Neuronal stem cell (in vitro differentiated cells): ENCODE measurements at regions not wholly inside any gene's neighbourhood (a gene's known extent, or its start where the extent isn't known, plus 50 kb on each side); places are given as distances from the start of the nearest gene placed in this dataset.

Source experiments
- DNase-seq: peaks from one replicate; pipeline ENCODE4 v3.0.0-alpha.2; 2013; ENCODE audit warnings: low spot score
- H2AFZ ChIP-seq: one replicate; pipeline ENCODE4 v1.6.1; 2013; ENCODE audit warnings: mild to moderate bottlenecking, low read length, inconsistent platforms
- H2AK5ac ChIP-seq: 2 replicates; pipeline ENCODE4 v1.6.1; 2013; ENCODE audit warnings: low read depth, mild to moderate bottlenecking, inconsistent platforms, low read length, moderate library complexity, mixed read lengths
- H2BK120ac ChIP-seq: 2 replicates; pipeline ENCODE4 v1.6.1; 2013; ENCODE audit warnings: low read depth, mild to moderate bottlenecking, inconsistent platforms, low read length, moderate library complexity, mixed read lengths
- H2BK12ac ChIP-seq: one replicate; pipeline ENCODE4 v1.6.1; 2013; ENCODE audit warnings: low read length, inconsistent platforms
- H2BK15ac ChIP-seq: 2 replicates; pipeline ENCODE4 v1.6.1; 2013; ENCODE audit warnings: mild to moderate bottlenecking, low read length, inconsistent platforms, mixed read lengths
- H2BK5ac ChIP-seq: one replicate; pipeline ENCODE4 v1.6.1; 2013; ENCODE audit warnings: inconsistent platforms, mild to moderate bottlenecking, low read length, moderate library complexity
- H3K14ac ChIP-seq: one replicate; pipeline ENCODE4 v1.6.1; 2013; ENCODE audit warnings: low read length, inconsistent platforms
- H3K18ac ChIP-seq: 2 replicates; pipeline ENCODE4 v1.6.1; 2013; ENCODE audit warnings: low read length, inconsistent platforms
- H3K23ac ChIP-seq: 2 replicates; pipeline ENCODE4 v1.6.1; 2013; ENCODE audit warnings: low read depth, mild to moderate bottlenecking, mixed read lengths, low read length, inconsistent platforms; ENCODE audit not compliant: poor library complexity
- H3K27ac ChIP-seq: replicated peaks from 3 replicates; pipeline ENCODE4 v1.5.1; 2013; ENCODE audit warnings: low read length, inconsistent platforms
- H3K27me3 ChIP-seq, 3 experiments: 2 replicates each; pipeline ENCODE4 v1.6.1; 2013; ENCODE audit warnings: low read length in 3 of 3, mild to moderate bottlenecking in 2 of 3, inconsistent platforms in 1 of 3, low read depth in 1 of 3, mixed read lengths in 1 of 3, moderate library complexity in 1 of 3; ENCODE audit not compliant: control insufficient read depth in 3 of 3, insufficient read depth in 3 of 3
- H3K36me3 ChIP-seq, 2 donors: replicated peaks in 1 of 2; 2 replicates each; pipeline ENCODE4 v1.6.1; 2013; ENCODE audit warnings: low read length in 2 of 2; ENCODE audit not compliant: control insufficient read depth in 2 of 2, insufficient read depth in 2 of 2
- H3K4ac ChIP-seq: 2 replicates; pipeline ENCODE4 v1.6.1; 2013; ENCODE audit warnings: inconsistent platforms, mild to moderate bottlenecking, low read length, moderate library complexity
- H3K4me1 ChIP-seq, 2 donors: 1 replicate in 1 of 2; 2 replicates in 1 of 2; pipeline ENCODE4 v1.6.1; 2013; ENCODE audit warnings: low read length in 2 of 2, low read depth in 1 of 2; ENCODE audit not compliant: control insufficient read depth in 2 of 2, insufficient read depth in 1 of 2
- H3K4me2 ChIP-seq: one replicate; pipeline ENCODE4 v1.6.1; 2013; ENCODE audit warnings: mild to moderate bottlenecking, low read length, inconsistent platforms; ENCODE audit not compliant: insufficient read depth, poor library complexity, severe bottlenecking
- H3K4me3 ChIP-seq, 2 donors: 2 replicates each; pipeline ENCODE4 v1.5.1; 2013; ENCODE audit warnings: low read length in 2 of 2, mild to moderate bottlenecking in 2 of 2, inconsistent platforms in 1 of 2, moderate library complexity in 1 of 2
- H3K79me1 ChIP-seq: one replicate; pipeline ENCODE4 v1.6.1; 2013; ENCODE audit warnings: low read depth, mild to moderate bottlenecking, inconsistent platforms, low read length, moderate library complexity
- H3K9ac ChIP-seq: one replicate; pipeline ENCODE4 v1.6.1; 2013; ENCODE audit warnings: mild to moderate bottlenecking, low read depth, low read length, inconsistent platforms; ENCODE audit not compliant: poor library complexity
- H3K9me3 ChIP-seq, 2 donors: replicated peaks in 1 of 2; 2 replicates each; pipeline versions ENCODE3 to v1.6.1; 2013; ENCODE audit warnings: low read length in 2 of 2, mild to moderate bottlenecking in 2 of 2, inconsistent platforms in 1 of 2, low read depth in 1 of 2, mixed read lengths in 1 of 2, moderate library complexity in 1 of 2; ENCODE audit not compliant: control insufficient read depth in 2 of 2, insufficient read depth in 1 of 2
- H4K8ac ChIP-seq: one replicate; pipeline ENCODE4 v1.6.1; 2013; ENCODE audit warnings: low read depth, mild to moderate bottlenecking, inconsistent platforms, low read length, moderate library complexity
- H4K91ac ChIP-seq: one replicate; pipeline ENCODE4 v1.6.1; 2013; ENCODE audit warnings: low read length, low read depth, mild to moderate bottlenecking, inconsistent platforms; ENCODE audit not compliant: poor library complexity
- WGBS, 2 donors: extraction: QIAGEN DNeasy Blood & Tissue Kit; methylation state at CpG; one replicate each; pipeline ENCODE4 v1.1.7; 2013; ENCODE audit warnings: missing lambda C conversion rate in 2 of 2, mixed read lengths in 1 of 2; ENCODE audit not compliant: insufficient read length in 2 of 2, insufficient replicate concordance in 1 of 2; ENCODE audit errors: extremely low coverage in 2 of 2; 5-methylcytosine and 5-hydroxymethylcytosine counted together

DNA sequence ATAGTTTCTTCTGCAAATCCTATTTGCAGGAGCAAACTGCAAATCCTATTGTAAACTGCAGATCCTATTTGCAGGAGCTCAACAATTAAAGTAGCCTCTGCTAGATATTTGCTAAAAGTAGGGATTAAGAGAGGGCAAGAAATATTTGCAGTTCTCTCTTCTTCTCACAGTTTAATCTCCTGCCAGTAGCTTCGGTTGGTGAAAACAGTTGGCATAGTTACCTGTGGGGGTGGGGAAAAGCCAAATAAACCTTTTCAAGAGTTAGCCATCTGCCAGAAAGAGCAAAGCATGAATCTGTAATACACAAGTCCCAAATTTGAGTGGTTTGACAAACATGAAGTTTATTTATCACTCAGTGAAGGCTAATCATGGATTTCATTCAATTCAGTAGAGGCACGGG lies 942.5 kb downstream of the JRKL start:
- H2BK12ac ChIP-seq = no peak overlapping the region
- DNase-seq = no peak
- no peak overlapping the region for H4K91ac ChIP-seq
- no peak overlapping the region for H3K4ac ChIP-seq
- H3K27ac ChIP-seq = no peak overlapping the region
- no peak overlapping the region for H2BK15ac ChIP-seq
- H2BK5ac ChIP-seq = no peak overlapping the region
- WGBS, 2 donors = no CpG with 5 or more reads among the region's 2 CpGs
- no peak overlapping the region for H3K4me2 ChIP-seq
- no peaks in the 10 kb centered on the region for H3K4me1 ChIP-seq
- no peaks in the 10 kb centered on the region for H3K79me1 ChIP-seq
- no peak overlapping the region for H3K14ac ChIP-seq
- no peak overlapping the region for H2AK5ac ChIP-seq
- H2BK120ac ChIP-seq = no peak overlapping the region
- no peaks in the 10 kb centered on the region for H3K36me3 ChIP-seq
- H3K9ac ChIP-seq = no peak overlapping the region
- H4K8ac ChIP-seq = no peak overlapping the region
- no peak overlapping the region for H3K23ac ChIP-seq
- no peak overlapping the region for H3K18ac ChIP-seq
- no peak overlapping the region for H3K4me3 ChIP-seq
- H2AFZ ChIP-seq = no peak overlapping the region
- H3K9me3 ChIP-seq = no peaks in the 10 kb centered on the region
- no peaks in the 10 kb centered on the region for H3K27me3 ChIP-seq

GRCh38 chr11:97336064-97336463 lies 946.3 kb downstream of the JRKL start:
- no peak overlapping the region for H2AFZ ChIP-seq
- H3K4me2 ChIP-seq = no peak overlapping the region
- H3K9ac ChIP-seq = no peak overlapping the region
- no peak overlapping the region for H4K91ac ChIP-seq
- no peaks in the 10 kb centered on the region for H3K79me1 ChIP-seq
- H3K27me3 ChIP-seq = no peaks in the 10 kb centered on the region
- no peaks in the 10 kb centered on the region for H3K4me1 ChIP-seq
- no peak overlapping the region for H3K4me3 ChIP-seq
- no peak overlapping the region for H3K4ac ChIP-seq
- H2BK120ac ChIP-seq = no peak overlapping the region
- H3K18ac ChIP-seq = no peak overlapping the region
- H3K23ac ChIP-seq = no peak overlapping the region
- no peak overlapping the region for H4K8ac ChIP-seq
- H3K27ac ChIP-seq = no peak overlapping the region
- no peak for DNase-seq
- H3K9me3 ChIP-seq = no peaks in the 10 kb centered on the region
- H3K14ac ChIP-seq = no peak overlapping the region
- no peak overlapping the region for H2AK5ac ChIP-seq
- no CpG with 5 or more reads among the region's 4 CpGs for WGBS, 2 donors
- no peak overlapping the region for H2BK15ac ChIP-seq
- H3K36me3 ChIP-seq = no peaks in the 10 kb centered on the region
- H2BK5ac ChIP-seq = no peak overlapping the region
- H2BK12ac ChIP-seq = no peak overlapping the region

DNA sequence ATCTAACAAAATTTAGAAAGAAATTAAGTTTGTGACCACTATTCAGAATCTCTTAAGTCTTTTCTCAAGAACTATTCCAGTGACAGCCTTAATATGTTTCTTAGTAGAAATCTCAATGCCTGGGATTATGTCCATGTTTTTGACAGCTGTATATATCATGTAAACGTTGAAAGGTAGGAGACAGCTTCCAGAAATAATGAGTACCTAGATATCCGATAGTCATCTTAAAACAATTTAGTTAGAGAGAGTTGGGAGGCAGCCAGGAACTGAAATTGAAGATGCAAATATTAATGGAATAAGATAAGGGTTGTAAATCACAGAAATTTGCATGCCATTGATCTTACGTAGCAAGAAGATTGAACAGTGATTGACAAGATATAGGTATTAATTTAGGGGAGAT lies 955.2 kb downstream of the JRKL start:
- Histone ChIP-seq H3K27ac (no peak overlapping the region), H2BK5ac (no peak overlapping the region), H3K36me3 (no peaks in the 10 kb centered on the region), H4K91ac (no peak overlapping the region), H2AFZ (no peak overlapping the region), H2BK15ac (no peak overlapping the region), H3K9me3 (no peaks in the 10 kb centered on the region), H3K4ac (no peak overlapping the region), H2BK120ac (no peak overlapping the region), H3K27me3 (no peaks in the 10 kb centered on the region), H3K23ac (no peak overlapping the region), H3K79me1 (no peaks in the 10 kb centered on the region), H3K14ac (no peak overlapping the region), H3K4me2 (no peak overlapping the region), H3K4me1 (no peaks in the 10 kb centered on the region), H2AK5ac (no peak overlapping the region), H3K4me3 (no peak overlapping the region), H3K9ac (no peak overlapping the region), H4K8ac (no peak overlapping the region), H3K18ac (no peak overlapping the region), H2BK12ac (no peak overlapping the region)
- no peak for DNase-seq
- no CpG with 5 or more reads among the region's 3 CpGs for WGBS, 2 donors

DNA sequence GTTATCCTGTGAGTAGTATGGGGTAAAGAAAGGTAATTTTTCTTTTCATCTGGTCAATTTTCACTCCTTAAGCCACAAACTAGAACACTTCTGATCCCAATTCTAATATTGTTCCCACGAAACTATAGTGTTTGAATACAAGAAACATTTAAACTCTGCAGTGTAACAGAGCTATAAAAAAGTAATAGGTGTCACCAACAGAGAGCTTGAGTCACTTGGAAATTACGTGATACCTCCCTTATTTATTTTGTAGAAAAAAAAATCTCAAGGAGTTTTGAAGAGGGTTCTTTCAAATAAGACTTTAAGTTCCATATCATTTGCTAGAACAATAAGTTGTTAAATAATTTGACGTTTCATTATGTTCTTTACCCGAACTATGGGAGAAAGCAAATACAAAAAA lies 959.4 kb downstream of the JRKL start:
- Histone ChIP-seq H2BK5ac (no peak overlapping the region), H3K9me3 (no peaks in the 10 kb centered on the region), H3K4me3 (no peak overlapping the region), H4K91ac (no peak overlapping the region), H3K79me1 (no peaks in the 10 kb centered on the region), H3K18ac (no peak overlapping the region), H2BK120ac (no peak overlapping the region), H2BK15ac (no peak overlapping the region), H2BK12ac (no peak overlapping the region), H3K9ac (no peak overlapping the region), H2AK5ac (no peak overlapping the region), H3K4me2 (no peak overlapping the region), H3K27ac (no peak overlapping the region), H3K4me1 (no peaks in the 10 kb centered on the region), H4K8ac (no peak overlapping the region), H3K23ac (no peak overlapping the region), H3K4ac (no peak overlapping the region), H3K36me3 (no peaks in the 10 kb centered on the region), H2AFZ (no peak overlapping the region), H3K14ac (no peak overlapping the region), H3K27me3 (no peaks in the 10 kb centered on the region)
- DNase-seq = no peak
- WGBS, 2 donors = no CpG with 5 or more reads among the region's 4 CpGs
